ENCODE measurements at regions not wholly inside any gene's neighbourhood (a gene's known extent, or its start where the extent isn't known, plus 50 kb on each side); places are given as distances from the start of the nearest gene placed in this dataset.
"Not testable (repeated sequence)": the region's sequence is repeated elsewhere in the genome, so short reads cannot be mapped to it uniquely, and the experiment has no call there.

DNA sequence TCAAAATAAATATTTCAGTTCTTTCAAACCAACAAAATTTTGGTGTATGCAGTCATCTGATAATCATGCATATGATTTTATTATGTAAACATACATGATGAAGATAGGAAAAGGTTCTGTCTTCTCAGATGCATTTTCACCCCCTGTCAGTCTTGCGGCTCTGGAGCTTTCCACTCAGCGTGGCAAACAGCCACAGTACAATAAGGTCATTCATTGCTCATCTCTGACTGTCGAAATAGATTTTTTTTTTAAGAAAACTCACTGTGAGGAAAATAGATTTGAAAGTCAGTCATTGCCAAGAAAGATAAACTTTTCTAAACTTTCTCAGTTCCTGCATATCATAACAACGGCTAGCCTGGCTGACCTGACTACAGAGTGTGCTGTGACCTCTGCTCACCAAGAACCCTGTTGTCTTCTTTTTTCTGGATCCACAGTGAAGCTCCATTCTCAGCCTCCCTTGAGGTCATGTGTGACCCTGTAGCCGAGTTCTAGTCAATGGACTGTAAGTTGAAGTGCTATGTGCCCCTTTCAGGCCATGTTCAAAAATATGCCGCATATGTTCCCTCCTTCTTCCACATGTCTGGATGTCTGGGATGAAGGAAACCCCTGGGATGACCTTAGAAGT, 519.6 kb downstream of the KLF5 start:
- no peak for DNase-seq (ENCODE audit: low read depth)

DNA sequence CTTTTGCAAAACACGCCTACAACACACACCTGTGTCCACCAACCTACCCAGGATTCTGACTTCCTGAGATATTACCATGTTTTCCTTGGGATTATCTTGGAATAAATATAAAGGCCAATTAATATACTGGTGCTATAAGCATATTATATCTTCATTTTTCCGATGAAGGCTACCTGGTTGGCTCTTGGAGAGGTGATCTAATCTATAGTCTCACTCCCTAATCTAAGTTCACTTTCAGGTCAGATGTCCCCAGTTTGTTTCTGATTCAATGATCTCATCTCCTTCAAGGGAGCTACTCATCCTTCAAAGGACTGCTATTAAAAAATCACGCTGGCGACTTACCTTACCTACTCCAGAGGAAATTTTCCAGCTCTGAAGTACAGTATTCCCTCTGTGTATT, 517.5 kb downstream of the KLF5 start:
- no peak for DNase-seq (ENCODE audit: low read depth)

DNA sequence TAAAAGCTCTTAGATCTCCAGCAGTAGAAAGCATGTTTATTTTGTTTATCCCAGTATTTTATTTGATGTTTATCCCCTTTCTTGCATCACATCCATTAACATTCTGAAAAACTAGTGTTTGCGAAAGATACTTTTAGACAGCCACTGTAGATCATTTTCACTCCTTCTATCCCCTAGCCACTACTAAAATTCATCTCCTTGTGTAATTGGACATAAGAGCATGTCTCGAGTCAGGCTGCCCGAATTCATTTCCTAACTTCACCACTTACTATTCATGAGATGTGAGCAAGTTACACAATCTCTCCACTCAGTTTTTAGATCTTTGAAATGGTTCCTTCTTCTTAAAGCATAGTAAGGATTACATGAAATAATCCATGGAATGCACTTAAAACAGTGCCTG, 514.0 kb downstream of the KLF5 start:
- DNase-seq (ENCODE audit: low read depth): no peak

DNA sequence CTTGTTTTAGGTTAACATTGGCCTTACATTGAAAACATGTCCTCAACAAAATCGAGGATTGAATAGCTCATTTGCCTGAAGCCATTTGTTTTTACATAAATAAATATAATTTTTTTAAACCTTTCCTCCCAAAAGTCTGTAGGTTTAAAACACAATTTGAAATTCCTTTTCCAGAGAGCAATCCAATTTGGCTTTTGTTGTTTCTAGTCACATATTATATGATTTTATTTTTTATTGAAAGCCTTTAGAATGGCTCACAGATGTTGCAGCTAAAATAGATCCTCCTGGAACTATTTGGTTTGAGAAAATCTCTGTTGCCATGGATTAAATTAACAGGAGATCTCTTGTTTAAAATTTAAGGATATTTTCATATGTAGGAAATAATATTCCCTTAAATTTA, 512.6 kb downstream of the KLF5 start:
- DNase-seq (ENCODE audit: low read depth): no peak

DNA sequence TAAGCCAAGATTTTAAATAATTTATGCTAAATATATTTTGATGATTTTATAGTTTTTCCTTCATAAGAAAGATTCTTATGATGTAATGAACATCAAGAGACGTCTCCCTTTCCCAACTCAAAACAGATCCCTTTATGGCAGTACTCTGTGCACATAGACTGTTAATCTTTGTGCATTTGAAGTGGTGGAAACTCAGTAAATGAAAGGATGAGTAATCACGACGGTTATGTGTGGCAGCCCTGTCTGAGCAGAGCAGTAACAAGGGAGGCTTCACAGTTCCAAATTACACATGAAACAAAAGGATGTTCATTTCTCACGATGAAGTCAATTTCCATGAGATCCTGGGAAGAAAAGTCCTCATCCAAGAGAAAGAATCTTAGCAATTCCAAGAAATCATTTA, 498.1 kb downstream of the KLF5 start:
- DNase-seq (ENCODE audit: low read depth): no peak

DNA sequence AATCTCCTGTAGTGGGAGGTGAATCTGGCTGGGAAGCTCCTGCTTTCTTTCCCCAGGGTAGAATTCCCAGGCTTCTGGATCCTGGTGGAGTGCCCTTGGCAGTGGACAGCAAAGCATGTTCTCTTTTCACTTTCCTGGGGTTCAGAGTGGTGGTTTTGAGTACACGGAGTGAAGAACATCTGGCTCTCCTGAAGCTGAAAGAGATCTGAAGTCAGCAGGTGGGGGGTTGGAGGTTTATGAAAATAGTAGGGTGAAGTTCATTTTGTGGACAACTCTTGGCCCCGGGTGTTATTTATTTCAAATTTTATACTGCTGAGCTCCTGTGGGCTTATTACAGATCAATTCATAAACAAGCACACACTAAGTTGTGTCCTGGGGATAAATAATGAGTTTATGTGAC, 497.3 kb downstream of the KLF5 start:
- DNase-seq (ENCODE audit: low read depth): no peak

DNA sequence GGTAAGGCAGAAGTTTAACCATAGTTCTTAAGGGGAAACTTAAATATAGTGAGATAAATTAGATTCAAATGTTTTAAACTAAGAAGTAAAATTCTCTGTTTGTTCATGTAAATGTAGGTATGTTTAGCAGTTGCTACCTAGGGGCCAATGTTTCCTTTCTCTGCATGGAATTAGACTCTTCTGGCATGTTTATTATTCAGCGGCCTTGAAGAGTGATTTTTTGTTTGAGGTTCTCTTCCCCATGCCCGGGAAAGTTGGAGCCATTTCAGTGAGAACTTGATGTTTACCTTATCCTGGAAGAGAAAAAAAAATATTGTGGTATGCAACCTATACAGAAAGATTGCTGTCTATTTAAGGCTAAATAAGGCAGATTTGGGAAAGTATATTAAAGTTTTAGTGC, 492.9 kb downstream of the KLF5 start:
- no peak for DNase-seq (ENCODE audit: low read depth)

DNA sequence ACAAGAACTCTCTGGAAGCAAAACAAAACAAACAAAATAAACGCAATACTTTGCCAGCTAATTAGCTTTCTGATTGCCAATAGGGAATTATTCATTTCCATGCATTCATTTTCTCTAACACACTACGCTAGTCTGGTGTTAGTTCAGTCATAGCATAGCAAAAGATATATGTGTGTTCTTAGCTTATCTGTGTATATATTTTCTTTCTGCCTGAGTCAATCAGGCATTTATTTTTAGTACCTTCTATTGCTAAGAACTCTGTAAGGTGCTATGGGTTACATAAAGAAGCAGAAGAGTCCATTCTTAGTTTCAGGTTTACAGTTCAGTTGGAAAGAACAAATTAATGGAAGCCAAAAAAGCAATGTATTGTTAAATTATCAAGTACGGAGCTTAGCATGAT, 490.9 kb downstream of the KLF5 start:
- no peak for DNase-seq (ENCODE audit: low read depth)

DNA sequence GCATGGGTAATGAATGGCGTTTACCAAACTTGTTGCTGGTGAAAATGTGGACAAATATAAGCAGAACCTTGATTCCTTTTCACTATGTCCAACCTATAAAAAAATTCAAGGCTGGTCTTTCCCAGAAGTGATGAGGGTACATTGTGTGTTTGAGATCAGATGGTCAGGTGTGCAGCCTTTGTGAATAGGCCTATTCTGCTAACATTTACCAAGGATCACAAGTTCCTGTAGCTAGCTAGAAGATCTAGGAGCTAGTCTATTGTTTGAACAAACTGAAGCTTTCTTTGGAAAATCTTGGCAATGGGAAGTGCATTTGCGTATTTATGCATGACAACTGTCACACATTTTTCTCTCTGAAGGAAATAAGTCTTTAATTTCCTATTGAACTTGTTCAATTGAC, 489.6 kb downstream of the KLF5 start:
- no peak for DNase-seq (ENCODE audit: low read depth)

DNA sequence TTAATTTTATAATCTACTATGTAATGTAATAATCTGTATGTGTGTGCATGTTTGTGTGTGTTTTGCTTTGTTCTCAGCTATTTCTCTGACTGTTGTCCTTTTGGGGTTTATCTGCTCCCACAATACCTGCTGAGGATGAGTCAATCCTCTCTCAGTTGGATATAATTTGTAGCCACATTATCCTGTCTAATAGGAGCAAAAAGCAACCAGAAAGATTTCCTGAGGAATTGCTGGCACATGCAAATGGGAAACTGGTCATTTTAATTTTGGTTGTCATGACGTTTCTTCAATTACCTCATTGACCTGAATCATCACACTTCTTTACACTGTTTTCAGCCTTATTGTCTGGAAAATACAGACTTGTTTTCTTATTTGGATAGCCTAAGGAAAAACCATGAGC, 488.4 kb downstream of the KLF5 start:
- no peak for DNase-seq (ENCODE audit: low read depth)

DNA sequence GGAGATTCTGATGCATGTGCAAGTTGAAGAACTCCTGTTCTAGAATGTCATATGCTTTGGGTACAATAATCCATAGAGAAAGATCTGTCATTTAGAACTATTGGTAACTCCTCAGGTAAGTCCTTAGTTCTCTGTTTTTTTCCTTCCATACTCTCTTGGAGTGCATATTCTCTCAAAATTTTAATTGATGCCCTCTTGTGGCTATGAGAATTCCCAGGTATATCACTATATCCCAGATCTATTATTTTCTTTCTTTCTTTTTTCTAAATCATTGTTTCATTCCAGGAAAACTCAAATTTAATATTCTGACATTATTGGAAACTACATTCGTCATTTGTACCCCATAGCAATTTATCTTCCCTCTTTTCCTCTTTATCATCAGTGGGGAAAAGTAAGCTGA, 485.4 kb downstream of the KLF5 start:
- DNase-seq (ENCODE audit: low read depth): no peak

DNA sequence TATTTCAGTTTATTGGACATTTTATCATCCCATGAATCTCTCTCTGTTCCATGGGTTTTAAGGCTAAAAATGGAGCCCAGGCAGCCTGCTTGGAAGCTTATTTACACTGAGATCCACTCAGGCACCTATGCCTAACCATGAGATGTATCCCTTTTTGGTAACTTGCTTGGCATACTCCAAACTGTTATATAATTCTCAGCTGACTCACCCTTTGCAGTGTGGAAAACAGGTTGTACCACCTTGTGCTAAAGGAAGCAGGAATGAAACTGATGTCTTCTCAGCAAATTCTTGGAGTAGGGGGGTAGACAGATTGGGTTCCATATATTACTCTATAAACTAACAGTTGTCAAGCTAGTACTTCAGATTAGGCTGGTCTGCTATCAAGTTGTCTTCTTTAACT, 483.6 kb downstream of the KLF5 start:
- DNase-seq (ENCODE audit: low read depth): no peak

DNA sequence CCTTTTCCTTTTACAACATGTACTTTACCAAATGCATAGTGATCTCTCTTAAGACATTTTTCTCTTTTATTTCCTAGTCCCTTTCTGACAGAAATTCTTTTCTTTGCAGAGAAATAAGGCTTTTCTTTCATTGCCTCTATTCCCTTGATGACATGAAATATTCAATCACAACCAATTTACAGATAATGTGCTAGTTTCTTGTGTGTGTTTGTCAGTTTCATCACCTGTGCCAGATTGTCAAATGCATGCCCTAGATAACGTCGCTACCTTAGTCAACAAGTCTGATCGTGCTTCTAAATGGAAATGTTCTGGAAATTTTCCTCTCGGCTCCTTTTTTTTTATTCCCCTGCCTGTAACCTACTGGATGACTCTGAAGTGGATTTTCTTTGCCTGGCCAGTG, 478.1 kb downstream of the KLF5 start:
- no peak for DNase-seq (ENCODE audit: low read depth)

DNA sequence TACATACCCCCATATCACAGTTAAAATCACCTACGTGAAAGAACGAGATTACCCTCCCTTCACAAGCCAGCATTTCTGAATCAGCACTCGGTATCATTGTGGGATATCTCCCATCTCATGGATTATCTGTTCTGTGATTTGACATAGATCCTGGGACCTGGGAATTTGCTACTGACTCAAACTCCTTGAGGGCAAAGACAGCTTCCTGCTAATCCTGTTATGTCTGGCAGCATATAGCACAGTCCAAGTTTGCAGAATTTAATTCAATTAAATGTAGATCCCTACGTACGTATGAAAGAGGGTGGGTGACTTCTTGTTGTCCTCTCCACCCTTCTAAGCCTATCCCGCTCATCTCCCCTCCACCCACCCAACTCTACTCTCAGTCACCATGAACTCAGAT, 476.5 kb downstream of the KLF5 start:
- no peak for DNase-seq (ENCODE audit: low read depth)

DNA sequence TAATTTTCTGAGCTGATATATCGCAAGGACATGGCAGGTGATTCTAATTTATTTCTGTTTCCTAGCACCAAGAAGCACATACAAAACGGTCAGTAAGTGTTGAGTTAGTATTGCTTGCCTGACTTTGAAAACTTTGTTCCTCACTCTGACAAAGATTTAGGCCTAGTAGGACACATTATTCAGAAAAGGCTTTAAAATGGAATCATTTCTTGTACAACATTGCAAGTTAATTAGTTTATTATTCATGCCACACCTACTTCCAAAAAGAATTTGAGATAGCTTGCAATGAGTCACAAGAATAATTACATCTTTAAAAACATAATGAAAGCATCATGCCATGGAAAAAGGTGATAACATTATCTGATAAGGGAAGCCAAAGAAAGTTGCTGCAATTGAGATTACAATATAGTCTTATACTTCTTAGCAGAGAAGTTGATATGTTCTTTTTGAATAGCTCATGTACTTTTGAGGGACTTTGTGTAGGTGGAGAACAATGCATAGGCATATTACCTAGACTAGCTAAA, 474.2 kb downstream of the KLF5 start:
- DNase-seq (ENCODE audit: low read depth): no peak

DNA sequence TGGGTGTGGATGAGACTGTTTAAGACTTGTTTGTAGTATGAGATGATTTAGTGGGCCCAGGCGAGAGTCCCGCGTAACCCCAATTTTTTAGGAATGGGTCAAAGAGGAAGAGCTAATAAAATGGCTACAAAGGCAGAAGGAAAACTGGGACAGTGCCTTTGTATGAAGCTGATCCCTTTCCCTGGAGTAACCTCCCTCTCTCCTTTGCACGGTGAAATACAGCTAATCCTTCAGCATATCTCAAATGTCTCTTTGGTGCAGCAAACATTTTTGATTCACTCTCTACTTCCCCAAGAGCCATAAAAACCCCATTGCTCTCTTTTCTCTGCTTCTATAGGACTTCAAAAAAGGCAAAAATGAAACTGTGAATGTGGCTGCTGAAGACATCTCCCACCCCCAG, 473.8 kb downstream of the KLF5 start:
- no peak for DNase-seq (ENCODE audit: low read depth)

DNA sequence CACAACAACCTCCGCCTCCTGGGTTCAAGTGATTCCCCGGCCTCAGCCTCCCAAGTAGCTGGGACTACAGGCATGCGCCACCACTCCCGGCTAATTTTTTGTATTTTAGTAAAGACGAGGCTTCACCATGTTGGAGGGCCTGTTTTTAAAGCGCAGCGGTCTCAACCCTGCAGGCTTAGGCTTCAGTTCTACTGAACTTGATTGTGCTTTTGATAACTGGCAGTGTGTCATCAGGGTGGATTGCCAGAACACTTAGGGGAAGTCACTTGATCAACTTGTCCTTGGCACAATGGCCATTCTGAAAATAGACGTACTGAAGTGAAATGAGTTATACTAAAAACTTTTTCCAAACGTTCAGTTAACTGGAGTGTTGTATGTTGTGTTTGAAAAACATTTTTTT, 472.2 kb downstream of the KLF5 start:
- DNase-seq (ENCODE audit: low read depth): no peak

DNA sequence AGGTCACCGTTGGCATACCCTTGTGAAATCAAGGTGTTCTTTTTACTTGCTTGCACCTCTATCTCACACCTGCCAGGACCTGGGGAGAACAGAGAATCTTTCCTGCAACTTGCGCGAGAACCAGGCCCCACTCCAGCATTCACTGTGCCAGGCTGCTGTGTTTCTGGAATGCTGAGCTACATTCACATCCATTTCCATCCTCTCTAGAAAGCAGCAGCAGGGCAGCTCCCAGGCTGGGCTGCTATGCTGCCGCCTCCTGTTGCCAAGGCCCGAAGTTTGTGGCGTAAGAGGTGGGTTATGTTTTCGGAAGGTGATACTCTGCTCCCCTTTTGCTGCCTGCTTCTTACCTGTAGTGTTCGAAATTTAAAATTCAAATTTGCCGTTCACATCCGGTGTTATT, 464.1 kb downstream of the KLF5 start:
- no peak for DNase-seq (ENCODE audit: low read depth)

DNA sequence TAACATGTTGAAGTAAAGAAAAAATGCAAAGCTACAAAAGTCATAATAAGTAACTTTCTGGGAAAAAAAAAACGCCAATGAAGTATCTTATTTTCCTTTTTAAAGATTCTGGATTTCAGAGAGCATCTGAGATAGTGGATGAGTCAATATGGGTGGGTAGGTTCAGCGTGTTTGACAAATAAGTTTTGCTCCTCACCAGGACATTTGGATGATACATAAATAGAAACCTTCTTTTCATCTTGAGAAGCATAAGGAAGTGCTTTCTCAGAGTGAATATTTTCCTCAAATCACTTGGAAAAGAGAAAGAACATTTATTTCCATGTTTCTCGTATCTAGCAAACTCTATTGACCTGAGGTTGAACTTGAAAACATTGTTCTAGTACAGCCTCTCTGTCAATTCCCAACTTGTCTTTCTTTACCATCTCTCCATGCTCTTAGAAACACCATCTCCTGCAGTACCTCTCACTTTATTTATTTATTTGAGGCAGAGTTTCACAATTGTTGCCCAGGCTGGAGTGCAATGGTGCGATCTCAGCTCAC, 463.2 kb downstream of the KLF5 start:
- DNase-seq (ENCODE audit: low read depth): no peak

DNA sequence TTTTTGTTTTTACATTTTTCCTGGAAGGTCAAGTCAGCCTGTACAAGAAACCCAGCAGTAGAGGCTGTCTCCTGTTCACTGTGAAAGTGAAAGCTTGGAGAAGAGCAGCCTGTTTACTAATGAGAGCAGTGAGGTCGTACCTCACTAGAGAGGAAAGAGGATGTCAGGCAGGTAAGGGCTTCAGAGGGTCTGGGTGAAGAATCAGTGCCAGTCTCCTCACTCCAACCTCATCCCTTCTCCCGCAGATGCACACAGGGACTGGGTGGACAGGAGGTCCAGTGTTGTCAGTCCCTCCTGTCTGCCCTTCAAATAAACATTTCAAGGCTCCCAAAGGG, 462.5 kb downstream of the KLF5 start:
- no peak for DNase-seq (ENCODE audit: low read depth)

DNA sequence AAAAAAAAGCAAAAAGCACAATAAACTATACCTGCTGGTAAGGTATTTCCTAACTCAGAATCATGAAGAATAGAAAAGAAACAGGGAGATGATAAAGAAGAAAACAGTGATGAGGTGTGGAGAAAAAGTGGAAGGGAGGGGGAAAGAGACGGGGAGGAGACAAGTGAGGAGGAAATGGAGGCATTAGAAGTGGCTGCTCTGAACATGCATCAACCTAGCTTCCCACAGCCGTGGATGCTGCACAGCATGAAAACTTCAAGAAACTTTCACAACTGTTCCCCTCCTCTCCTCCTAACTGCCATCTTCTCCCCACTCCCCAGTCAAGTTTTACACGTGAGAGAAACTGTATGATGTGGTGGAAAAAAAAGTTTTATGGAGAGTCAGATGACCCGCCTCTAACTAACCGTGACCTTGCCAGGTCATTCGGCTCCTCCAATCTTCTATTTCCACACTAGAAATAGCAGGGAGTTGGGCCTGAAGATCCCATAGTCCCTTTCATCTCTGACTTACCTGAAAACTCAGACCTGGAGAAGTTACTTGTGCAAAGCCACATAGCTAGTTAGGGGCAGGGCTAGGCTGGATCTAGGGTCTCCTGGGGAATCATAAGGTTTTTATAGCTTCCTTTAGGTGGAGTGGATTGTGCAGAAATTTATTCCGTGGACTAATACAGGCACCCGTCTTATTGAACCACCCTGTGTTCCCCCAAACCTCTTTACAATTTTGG, 461.9 kb downstream of the KLF5 start:
- no peak for DNase-seq (ENCODE audit: low read depth)

DNA sequence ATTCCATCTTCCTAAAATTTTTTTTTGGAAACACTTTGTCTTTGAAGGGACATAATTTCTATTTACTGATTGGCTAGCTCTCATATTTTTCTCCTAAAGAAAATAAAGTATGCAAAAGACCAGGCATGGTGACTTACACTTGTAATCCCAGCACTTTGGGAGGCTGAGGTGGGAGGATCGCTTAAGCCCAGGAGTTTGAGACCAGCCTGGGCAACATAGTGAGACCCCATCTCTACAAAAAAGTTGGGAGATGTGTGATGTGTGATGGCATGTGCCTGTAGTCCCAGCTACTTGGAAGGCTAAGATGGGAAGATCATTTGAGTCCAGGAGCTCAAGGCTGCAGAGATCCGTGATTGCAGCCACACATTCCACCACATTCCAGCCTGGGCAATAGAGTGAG, 461.3 kb downstream of the KLF5 start:
- not testable (repeated sequence) for DNase-seq (ENCODE audit: low read depth)

DNA sequence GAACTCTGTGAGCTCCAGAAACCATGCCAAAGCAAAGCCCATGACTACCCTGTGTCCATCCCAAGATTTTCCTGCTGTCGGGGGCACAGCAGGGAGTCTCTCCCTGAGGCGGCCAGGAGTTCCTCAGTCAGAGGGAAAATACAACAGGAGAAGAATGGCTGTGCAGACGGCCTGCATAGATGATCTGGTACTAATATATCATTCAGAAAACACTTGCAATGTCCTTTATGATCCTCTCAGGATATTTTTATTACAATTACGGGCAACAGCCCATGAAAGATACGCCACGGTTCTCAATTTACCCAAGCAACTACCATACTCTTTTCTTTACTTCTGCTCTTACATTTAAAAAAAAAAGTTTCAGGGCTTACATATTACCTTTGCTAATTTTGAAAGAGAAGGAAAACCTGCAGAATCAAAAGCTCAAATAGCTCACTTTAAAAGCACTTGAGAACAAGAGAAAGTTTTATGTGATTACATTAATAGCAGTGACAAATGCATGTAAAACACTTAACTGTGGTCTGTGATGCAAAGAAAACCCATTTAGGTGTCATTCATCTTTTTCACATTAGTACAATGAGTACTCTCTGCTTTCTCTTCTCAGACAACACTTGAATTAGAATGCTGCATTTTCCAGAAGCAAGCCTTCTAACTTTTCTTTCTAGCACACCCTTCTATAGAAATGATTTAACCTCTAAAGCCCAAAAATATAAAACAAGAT, 460.8 kb downstream of the KLF5 start:
- DNase-seq (ENCODE audit: low read depth): no peak

Data from CMK (cell line).